Lower leg skin (tissue), 3 donors: ENCODE measurements at regions not wholly inside any gene's neighbourhood (a gene's known extent, or its start where the extent isn't known, plus 50 kb on each side); places are given as distances from the start of the nearest gene placed in this dataset.

Experiments
- POLR2A ChIP-seq, 2 donors: fragments of 450-650 bp; IDR thresholded peaks; one replicate each; pipeline ENCODE4 v1.6.1; 2016 to 2017; ENCODE audit warnings: antibody characterized with exemption in 2 of 2, mild to moderate bottlenecking in 1 of 2, moderate library complexity in 1 of 2
- TF ChIP-seq, protein P1 (sequence below), 3 donors: fragments of 450-650 bp; IDR thresholded peaks; one replicate each; pipeline ENCODE4 v1.5.1; 2016; ENCODE audit warnings: antibody characterized with exemption in 3 of 3, mild to moderate bottlenecking in 3 of 3, moderate library complexity in 2 of 3

DNA sequence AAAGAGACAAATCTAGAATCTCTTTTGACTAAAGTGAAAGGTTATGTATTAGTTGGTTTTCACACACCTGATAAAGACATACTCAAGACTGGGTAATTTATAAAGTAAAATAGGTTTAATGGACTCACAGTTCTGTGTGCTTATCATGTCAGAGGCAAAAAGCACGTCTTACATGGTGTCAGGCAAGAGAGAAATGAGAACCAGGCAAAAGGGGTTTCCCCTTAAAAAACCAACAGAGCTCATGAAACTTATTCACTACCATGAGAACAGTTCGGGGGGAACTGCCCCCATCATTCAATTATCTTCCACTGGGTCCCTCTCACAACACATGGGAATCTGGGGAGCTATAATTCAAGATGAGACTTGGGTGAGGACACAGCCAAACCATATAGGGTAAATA is 486.8 kb downstream of the DACH1 start:
- TF ChIP-seq, protein P1, sequence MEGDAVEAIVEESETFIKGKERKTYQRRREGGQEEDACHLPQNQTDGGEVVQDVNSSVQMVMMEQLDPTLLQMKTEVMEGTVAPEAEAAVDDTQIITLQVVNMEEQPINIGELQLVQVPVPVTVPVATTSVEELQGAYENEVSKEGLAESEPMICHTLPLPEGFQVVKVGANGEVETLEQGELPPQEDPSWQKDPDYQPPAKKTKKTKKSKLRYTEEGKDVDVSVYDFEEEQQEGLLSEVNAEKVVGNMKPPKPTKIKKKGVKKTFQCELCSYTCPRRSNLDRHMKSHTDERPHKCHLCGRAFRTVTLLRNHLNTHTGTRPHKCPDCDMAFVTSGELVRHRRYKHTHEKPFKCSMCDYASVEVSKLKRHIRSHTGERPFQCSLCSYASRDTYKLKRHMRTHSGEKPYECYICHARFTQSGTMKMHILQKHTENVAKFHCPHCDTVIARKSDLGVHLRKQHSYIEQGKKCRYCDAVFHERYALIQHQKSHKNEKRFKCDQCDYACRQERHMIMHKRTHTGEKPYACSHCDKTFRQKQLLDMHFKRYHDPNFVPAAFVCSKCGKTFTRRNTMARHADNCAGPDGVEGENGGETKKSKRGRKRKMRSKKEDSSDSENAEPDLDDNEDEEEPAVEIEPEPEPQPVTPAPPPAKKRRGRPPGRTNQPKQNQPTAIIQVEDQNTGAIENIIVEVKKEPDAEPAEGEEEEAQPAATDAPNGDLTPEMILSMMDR (IDR thresholded peaks at IDR 0.05): no peak
- no peak for TF ChIP-seq POLR2A (IDR thresholded peaks at IDR 0.05)
